Stomach (tissue), 8 donors: ENCODE measurements at regions not wholly inside any gene's neighbourhood (a gene's known extent, or its start where the extent isn't known, plus 50 kb on each side); places are given as distances from the start of the nearest gene placed in this dataset.

Experiments
- DNase-seq, 2 donors: peaks; one replicate each; pipeline versions ENCODE4 v3.0.0 to v3.0.0-alpha.2; 2013 to 2019
- H3K27ac ChIP-seq, 5 donors: fragments of 200-600 bp in 4 of 5; sonication (generic) in 4 of 5; one replicate each; pipeline ENCODE4 v1.5.1; 2013 to 2019; ENCODE audit warnings: mild to moderate bottlenecking in 1 of 5, moderate library complexity in 1 of 5
- H3K27me3 ChIP-seq, 3 donors: fragments of 200-600 bp; sonication (generic); one replicate each; pipeline ENCODE4 v1.5.1; 2017 to 2019; ENCODE audit warnings: mixed run types in 1 of 3
- H3K36me3 ChIP-seq, 4 donors: fragments of 200-600 bp; sonication (generic); 1 replicate in 3 of 4; 2 replicates in 1 of 4; pipeline ENCODE4 v1.5.1; 2016 to 2019
- H3K4me1 ChIP-seq, 4 donors: fragments of 200-600 bp; sonication (generic); one replicate each; pipeline ENCODE4 v1.5.1; 2016 to 2019
- H3K4me3 ChIP-seq, 4 donors: fragments of 200-600 bp; sonication (generic) in 3 of 4; one replicate each; pipeline ENCODE4 v1.5.1; 2016 to 2019; ENCODE audit warnings: mild to moderate bottlenecking in 1 of 4
- H3K9me3 ChIP-seq, 4 donors: fragments of 200-600 bp; sonication (generic); one replicate each; pipeline ENCODE4 v1.5.1; 2016 to 2019
- CTCF ChIP-seq, 7 experiments: fragments of 450-650 bp in 4 of 7; fragments of 200-600 bp in 3 of 7; sonication (generic) in 3 of 7; IDR thresholded peaks; one replicate each; pipeline ENCODE4 v1.5.1; 2016 to 2019; ENCODE audit warnings: antibody characterized with exemption in 7 of 7, control low read depth in 2 of 7, mild to moderate bottlenecking in 1 of 7
- EP300 ChIP-seq: sonication (generic); formaldehyde crosslinking; IDR thresholded peaks from one replicate; pipeline ENCODE4 v1.6.1; 2017; ENCODE audit warnings: antibody characterized with exemption
- POLR2A ChIP-seq, 4 donors: fragments of 450-650 bp; IDR thresholded peaks; one replicate each; pipeline ENCODE4 v1.6.1; 2016; ENCODE audit warnings: antibody characterized with exemption in 4 of 4, control low read depth in 2 of 4, mild to moderate bottlenecking in 1 of 4, moderate library complexity in 1 of 4
- POLR2AphosphoS5 ChIP-seq, 3 donors: sonication (generic); formaldehyde crosslinking; IDR thresholded peaks; one replicate each; pipeline ENCODE4 v1.6.1; 2016; ENCODE audit warnings: antibody characterized with exemption in 3 of 3
- WGBS, 5 donors: extraction: QIAGEN DNeasy Blood & Tissue Kit in 3 of 5; methylation state at CpG; one replicate each; pipeline versions ENCODE4 v1.1.5 to v1.1.7; 2013 to 2018; 5-methylcytosine and 5-hydroxymethylcytosine counted together
- intact Hi-C: fragments of 100-400 bp; cut with DNase I; formaldehyde crosslinking; loops from one replicate; pipeline ENCODE4 v1.15.1; 2023; ENCODE audit warnings: low total_unique reads
- donor health status: healthy with polysubstance abuse.
- donor health status: Bipolar disorder and iron deficiency.
- donor health status: healthy.

- 36 to 47% (median 44%) methylated on average over 2 of the region's 2 CpGs for WGBS, 5 donors
- peaks cover 0 to 13% (median 0%) of the 10 kb centered on the region in 4 donors for H3K4me1 ChIP-seq
- no peaks in the 10 kb centered on the region for H3K36me3 ChIP-seq
- peaks cover 0 to 4% (median 0%) of the 10 kb centered on the region in 3 donors for H3K27me3 ChIP-seq
- H3K9me3 ChIP-seq = no peaks in the 10 kb centered on the region
- no peak for DNase-seq
- no peak overlapping the region for H3K4me3 ChIP-seq
- TF ChIP-seq POLR2A (IDR thresholded peaks at IDR 0.05) = no peak
- no peak for TF ChIP-seq CTCF (IDR thresholded peaks at IDR 0.05)
- no peak for TF ChIP-seq POLR2AphosphoS5 (IDR thresholded peaks at IDR 0.05)
- TF ChIP-seq EP300 = no peak
- intact Hi-C loops = no loop called here
- H3K27ac ChIP-seq = no peak overlapping the region
These were observed 202.3 kb upstream of the PRKCQ start for GRCh38 chr10:6782378-6782777.

GRCh38 chr10:6781133-6781770 is 201.2 kb upstream of the PRKCQ start:
- WGBS, 5 donors = 30 to 51% (median 35%) methylated on average over 3 of the region's 3 CpGs
- H3K4me3 ChIP-seq = no peak overlapping the region
- no peak overlapping the region for H3K27ac ChIP-seq
- no peaks in the 10 kb centered on the region for H3K9me3 ChIP-seq
- peaks cover 0 to 1% (median 0%) of the 10 kb centered on the region in 4 donors for H3K4me1 ChIP-seq
- no peak for DNase-seq
- intact Hi-C loops = no loop called here
- H3K27me3 ChIP-seq = peaks cover 0 to 4% (median 0%) of the 10 kb centered on the region in 3 donors
- no peaks in the 10 kb centered on the region for H3K36me3 ChIP-seq
- TF ChIP-seq POLR2A (IDR thresholded peaks at IDR 0.05) = no peak
- no peak for TF ChIP-seq POLR2AphosphoS5 (IDR thresholded peaks at IDR 0.05)
- no peak for TF ChIP-seq CTCF (IDR thresholded peaks at IDR 0.05)
- TF ChIP-seq EP300 = no peak

- Histone ChIP-seq H3K27ac (no peak overlapping the region), H3K4me1 (no peaks in the 10 kb centered on the region), H3K4me3 (no peak overlapping the region), H3K36me3 (no peaks in the 10 kb centered on the region), H3K27me3 (no peaks in the 10 kb centered on the region), H3K9me3 (no peaks in the 10 kb centered on the region)
- intact Hi-C loops = no loop called here
- TF ChIP-seq POLR2A (IDR thresholded peaks at IDR 0.05) (no peak), POLR2AphosphoS5 (IDR thresholded peaks at IDR 0.05) (no peak), CTCF (IDR thresholded peaks at IDR 0.05) (no peak), EP300 (no peak)
- WGBS, 5 donors = 76 to 86% (median 82%) methylated on average over 5 of the region's 5 CpGs
- DNase-seq = no peak
These were observed 200.1 kb upstream of the PRKCQ start for GRCh38 chr10:6780008-6780677.

- Histone ChIP-seq H3K4me1 (no peaks in the 10 kb centered on the region), H3K27me3 (no peaks in the 10 kb centered on the region), H3K4me3 (no peak overlapping the region), H3K9me3 (no peaks in the 10 kb centered on the region), H3K27ac (no peak overlapping the region), H3K36me3 (no peaks in the 10 kb centered on the region)
- WGBS, 5 donors = 44 to 60% (median 56%) methylated on average over 4 of the region's 4 CpGs
- no peak for TF ChIP-seq CTCF (IDR thresholded peaks at IDR 0.05)
- TF ChIP-seq EP300 = no peak
- no peak for TF ChIP-seq POLR2AphosphoS5 (IDR thresholded peaks at IDR 0.05)
- no peak for TF ChIP-seq POLR2A (IDR thresholded peaks at IDR 0.05)
- peak in 1 of 2 donors; percentile 54 for DNase-seq
- intact Hi-C loops = no loop called here
These were observed 199.1 kb upstream of the PRKCQ start for GRCh38 chr10:6778992-6779701.
